ENCODE measurements at regions not wholly inside any gene's neighbourhood (a gene's known extent, or its start where the extent isn't known, plus 50 kb on each side); places are given as distances from the start of the nearest gene placed in this dataset.

DNA sequence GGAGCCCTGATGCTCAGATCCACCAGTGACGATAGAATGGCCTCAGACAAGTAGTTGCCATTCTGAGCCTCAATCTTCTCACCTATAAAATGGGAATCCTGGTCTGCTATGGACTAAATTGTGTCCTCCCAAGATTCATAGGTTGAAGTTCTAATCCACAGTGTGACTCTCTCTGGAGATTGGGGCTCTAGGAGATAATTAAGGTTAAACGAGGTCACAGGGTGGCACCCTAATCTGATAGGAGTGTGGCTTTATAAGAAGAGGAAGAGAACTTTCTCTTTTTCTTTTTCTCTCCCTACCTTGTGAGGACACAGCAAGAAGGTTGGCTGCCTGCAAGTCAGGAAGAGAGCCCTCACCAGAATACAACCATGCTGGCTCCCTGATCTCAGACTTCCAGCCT, 214.1 kb downstream of the KATNAL1 start:
- H3K27ac ChIP-seq, result no peak overlapping the region
- H3K9me3 ChIP-seq, result no peaks in the 10 kb centered on the region
- intact Hi-C loops (cut with DNase I), result no loop called here
- TF ChIP-seq, protein P1, sequence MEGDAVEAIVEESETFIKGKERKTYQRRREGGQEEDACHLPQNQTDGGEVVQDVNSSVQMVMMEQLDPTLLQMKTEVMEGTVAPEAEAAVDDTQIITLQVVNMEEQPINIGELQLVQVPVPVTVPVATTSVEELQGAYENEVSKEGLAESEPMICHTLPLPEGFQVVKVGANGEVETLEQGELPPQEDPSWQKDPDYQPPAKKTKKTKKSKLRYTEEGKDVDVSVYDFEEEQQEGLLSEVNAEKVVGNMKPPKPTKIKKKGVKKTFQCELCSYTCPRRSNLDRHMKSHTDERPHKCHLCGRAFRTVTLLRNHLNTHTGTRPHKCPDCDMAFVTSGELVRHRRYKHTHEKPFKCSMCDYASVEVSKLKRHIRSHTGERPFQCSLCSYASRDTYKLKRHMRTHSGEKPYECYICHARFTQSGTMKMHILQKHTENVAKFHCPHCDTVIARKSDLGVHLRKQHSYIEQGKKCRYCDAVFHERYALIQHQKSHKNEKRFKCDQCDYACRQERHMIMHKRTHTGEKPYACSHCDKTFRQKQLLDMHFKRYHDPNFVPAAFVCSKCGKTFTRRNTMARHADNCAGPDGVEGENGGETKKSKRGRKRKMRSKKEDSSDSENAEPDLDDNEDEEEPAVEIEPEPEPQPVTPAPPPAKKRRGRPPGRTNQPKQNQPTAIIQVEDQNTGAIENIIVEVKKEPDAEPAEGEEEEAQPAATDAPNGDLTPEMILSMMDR (IDR thresholded peaks at IDR 0.05), result no peak
- DNase-seq (no peak), ATAC-seq (no peak)
- H3K4me3 ChIP-seq, result no peak overlapping the region
- 80 to 83% methylated on average over 2 of the region's 2 CpGs for WGBS, 2 donors
- no peaks in the 10 kb centered on the region for H3K4me1 ChIP-seq
- no peaks in the 10 kb centered on the region for H3K36me3 ChIP-seq
- peaks cover 0 to 9% (median 0%) of the 10 kb centered on the region in 7 donors for H3K27me3 ChIP-seq

DNA sequence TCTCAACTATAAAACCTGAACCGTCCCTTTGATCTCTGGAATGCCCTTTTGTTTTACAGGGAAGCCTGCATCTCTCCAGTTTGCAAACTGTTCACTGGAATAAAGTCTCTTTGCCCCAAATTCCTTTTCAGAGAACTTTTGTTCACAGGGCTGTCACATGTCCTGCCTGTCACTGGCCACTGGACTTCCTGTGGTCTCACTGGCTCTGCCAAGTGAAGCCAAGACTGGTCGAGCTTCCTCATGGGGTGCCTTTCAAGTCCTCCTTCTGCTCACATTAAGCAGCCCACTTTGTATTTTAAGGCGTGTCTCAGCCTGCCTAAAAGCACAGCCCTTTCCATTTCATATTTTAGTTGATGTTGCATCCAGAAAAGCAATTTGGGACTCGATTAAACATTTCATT, 215.7 kb downstream of the KATNAL1 start:
- no peaks in the 10 kb centered on the region for H3K36me3 ChIP-seq
- H3K4me1 ChIP-seq, result no peaks in the 10 kb centered on the region
- H3K27me3 ChIP-seq, result peaks cover 0 to 2% (median 0%) of the 10 kb centered on the region in 7 donors
- H3K9me3 ChIP-seq, result no peaks in the 10 kb centered on the region
- no peak overlapping the region for H3K27ac ChIP-seq
- DNase-seq, result no peak
- ATAC-seq, result no peak
- intact Hi-C loops (cut with DNase I), result no loop called here
- WGBS, 2 donors, result 74 to 78% methylated on average over 4 of the region's 4 CpGs
- TF ChIP-seq, protein P1 (IDR thresholded peaks at IDR 0.05), result no peak
- no peak overlapping the region for H3K4me3 ChIP-seq

DNA sequence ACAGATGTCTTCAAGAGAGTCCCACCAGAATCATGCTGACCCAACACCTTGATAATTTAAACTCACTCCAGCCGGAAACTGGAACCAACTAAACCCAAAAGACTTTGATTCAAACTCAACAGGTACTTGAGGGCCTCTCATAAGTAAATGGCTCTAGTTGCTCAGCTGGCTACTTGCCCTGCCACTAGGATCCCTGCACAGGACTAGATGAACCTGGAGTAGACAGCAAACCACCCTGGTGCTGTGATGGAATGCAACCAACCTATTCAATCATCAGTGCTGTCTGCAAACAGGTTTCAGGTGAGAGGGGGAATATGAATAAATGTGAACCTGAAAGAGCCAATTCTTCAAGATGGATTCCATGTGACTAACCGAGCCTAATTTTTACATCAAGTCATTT, 216.3 kb downstream of the KATNAL1 start:
- Histone ChIP-seq H3K36me3 (no peaks in the 10 kb centered on the region), H3K9me3 (no peaks in the 10 kb centered on the region), H3K27me3 (peaks cover 0 to 3% (median 0%) of the 10 kb centered on the region in 7 donors), H3K4me1 (no peaks in the 10 kb centered on the region), H3K4me3 (no peak overlapping the region), H3K27ac (no peak overlapping the region)
- intact Hi-C loops (cut with DNase I), result no loop called here
- no peak for ATAC-seq
- no peak for DNase-seq
- 88 to 91% methylated on average over 2 of the region's 2 CpGs for WGBS, 2 donors
- TF ChIP-seq, protein P1 (IDR thresholded peaks at IDR 0.05), result no peak

DNA sequence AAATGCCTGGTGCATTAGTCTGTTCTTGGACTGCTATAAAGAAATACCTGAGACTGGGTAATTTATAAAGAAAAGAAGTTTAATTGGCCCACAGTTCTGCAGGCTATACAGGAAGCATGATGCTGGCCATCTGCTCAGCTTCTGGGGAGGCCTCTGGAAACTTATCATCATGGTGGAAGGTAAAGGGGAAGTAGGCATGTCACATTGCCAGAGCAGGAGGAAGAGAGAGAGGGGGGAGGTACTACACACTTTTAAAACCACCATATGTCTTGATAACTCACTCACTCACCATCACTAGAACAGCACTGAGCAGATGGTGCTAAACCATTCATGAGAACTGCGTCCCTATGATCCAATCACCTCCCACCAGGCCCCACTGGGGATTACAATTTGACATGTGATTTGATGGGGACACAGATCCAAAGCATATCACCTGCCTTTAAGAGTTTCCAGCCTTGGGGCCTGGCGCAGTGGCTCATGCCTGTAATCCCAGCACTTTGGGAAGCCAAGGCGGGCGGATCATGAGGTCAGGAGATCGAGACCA, 219.0 kb downstream of the KATNAL1 start:
- Histone ChIP-seq H3K27ac (no peak overlapping the region), H3K27me3 (peaks cover 0 to 9% (median 0%) of the 10 kb centered on the region in 7 donors)
- intact Hi-C loops (cut with DNase I), result no loop called here

More for the DNA sequence above, 219.0 kb downstream of the KATNAL1 start:
- TF ChIP-seq, protein P1 (IDR thresholded peaks at IDR 0.05), result no peak
- H3K4me1 ChIP-seq, result no peaks in the 10 kb centered on the region
- no peak for DNase-seq
- no peak for ATAC-seq
- H3K4me3 ChIP-seq, result no peak overlapping the region
- no peaks in the 10 kb centered on the region for H3K9me3 ChIP-seq
- 86 to 94% methylated on average over 5 of the region's 5 CpGs for WGBS, 2 donors
- H3K36me3 ChIP-seq, result no peaks in the 10 kb centered on the region
